Gastroesophageal sphincter (tissue), 3 donors: ENCODE measurements at regions not wholly inside any gene's neighbourhood (a gene's known extent, or its start where the extent isn't known, plus 50 kb on each side); places are given as distances from the start of the nearest gene placed in this dataset.

Experiments used
- POLR2A ChIP-seq, 2 donors: fragments of 450-650 bp; IDR thresholded peaks; one replicate each; pipeline ENCODE4 v1.6.1; 2017; ENCODE audit warnings: antibody characterized with exemption in 2 of 2, mild to moderate bottlenecking in 2 of 2, moderate library complexity in 1 of 2
- POLR2AphosphoS5 ChIP-seq: sonication (generic); formaldehyde crosslinking; IDR thresholded peaks from one replicate; pipeline ENCODE4 v1.6.1; 2017; ENCODE audit warnings: antibody characterized with exemption
- TF ChIP-seq, protein P1 (sequence below), 4 experiments: fragments of 200-600 bp in 2 of 4; fragments of 450-650 bp in 2 of 4; sonication (generic) in 1 of 4; IDR thresholded peaks; one replicate each; pipeline ENCODE4 v1.5.1; 2017 to 2019; ENCODE audit warnings: antibody characterized with exemption in 4 of 4, mild to moderate bottlenecking in 2 of 4, moderate library complexity in 2 of 4

DNA sequence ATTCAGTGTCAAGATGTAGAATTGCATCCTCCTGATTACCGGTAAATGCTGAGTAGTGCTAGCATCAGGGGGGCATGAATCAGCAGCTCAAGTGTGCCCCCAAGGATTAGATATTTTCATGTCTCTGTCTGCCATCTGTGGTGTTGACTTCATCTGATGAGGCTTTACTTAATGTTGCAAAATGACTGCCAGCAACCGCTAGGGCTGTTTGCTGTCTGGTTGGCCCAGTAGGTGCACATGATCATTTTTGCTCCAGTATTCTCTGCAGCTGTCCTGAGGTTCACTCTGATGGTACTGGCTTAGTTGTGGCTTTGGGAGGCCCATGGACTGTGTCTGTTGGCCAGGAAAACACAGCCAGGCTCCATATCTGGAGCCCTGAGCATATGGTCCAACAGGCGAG, 316.4 kb downstream of the SOX2 start:
- TF ChIP-seq, protein P1, sequence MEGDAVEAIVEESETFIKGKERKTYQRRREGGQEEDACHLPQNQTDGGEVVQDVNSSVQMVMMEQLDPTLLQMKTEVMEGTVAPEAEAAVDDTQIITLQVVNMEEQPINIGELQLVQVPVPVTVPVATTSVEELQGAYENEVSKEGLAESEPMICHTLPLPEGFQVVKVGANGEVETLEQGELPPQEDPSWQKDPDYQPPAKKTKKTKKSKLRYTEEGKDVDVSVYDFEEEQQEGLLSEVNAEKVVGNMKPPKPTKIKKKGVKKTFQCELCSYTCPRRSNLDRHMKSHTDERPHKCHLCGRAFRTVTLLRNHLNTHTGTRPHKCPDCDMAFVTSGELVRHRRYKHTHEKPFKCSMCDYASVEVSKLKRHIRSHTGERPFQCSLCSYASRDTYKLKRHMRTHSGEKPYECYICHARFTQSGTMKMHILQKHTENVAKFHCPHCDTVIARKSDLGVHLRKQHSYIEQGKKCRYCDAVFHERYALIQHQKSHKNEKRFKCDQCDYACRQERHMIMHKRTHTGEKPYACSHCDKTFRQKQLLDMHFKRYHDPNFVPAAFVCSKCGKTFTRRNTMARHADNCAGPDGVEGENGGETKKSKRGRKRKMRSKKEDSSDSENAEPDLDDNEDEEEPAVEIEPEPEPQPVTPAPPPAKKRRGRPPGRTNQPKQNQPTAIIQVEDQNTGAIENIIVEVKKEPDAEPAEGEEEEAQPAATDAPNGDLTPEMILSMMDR (IDR thresholded peaks at IDR 0.05), result no peak
- TF ChIP-seq POLR2A (IDR thresholded peaks at IDR 0.05), result no peak
- no peak for TF ChIP-seq POLR2AphosphoS5
